Fibroblast of the aortic adventitia (primary cell): ENCODE measurements at regions not wholly inside any gene's neighbourhood (a gene's known extent, or its start where the extent isn't known, plus 50 kb on each side); places are given as distances from the start of the nearest gene placed in this dataset.

Source experiments
- DNase-seq: peaks from one replicate; pipeline ENCODE4 v3.0.0-alpha.2; 2010; ENCODE audit warnings: low read depth
- H3K4me3 ChIP-seq: 2 replicates; pipeline ENCODE4 v1.5.1; 2011; ENCODE audit warnings: low read depth, mild to moderate bottlenecking, control low read depth, low read length, moderate library complexity
- CTCF ChIP-seq: IDR thresholded peaks from 2 replicates; pipeline ENCODE4 v1.5.1; 2011; ENCODE audit warnings: mild to moderate bottlenecking, low read length, control low read depth, inconsistent platforms; ENCODE audit not compliant: insufficient read depth

- DNase-seq = no peak
- H3K4me3 ChIP-seq = no peak overlapping the region
- no peak for TF ChIP-seq CTCF
Measured at GRCh38 chr3:180199417-180199995, 162.8 kb upstream of the PEX5L start.

- TF ChIP-seq CTCF = no peak
- H3K4me3 ChIP-seq = no peak overlapping the region
- no peak for DNase-seq
Measured at GRCh38 chr3:180215866-180216265, 179.1 kb upstream of the PEX5L start.

- H3K4me3 ChIP-seq = no peak overlapping the region
- TF ChIP-seq CTCF = no peak
- DNase-seq = no peak
Measured at GRCh38 chr3:180223268-180223667, 186.5 kb upstream of the PEX5L start.

GRCh38 chr3:180229113-180229512 lies 192.4 kb upstream of the PEX5L start:
- no peak for TF ChIP-seq CTCF

GRCh38 chr3:180239939-180240338 lies 203.2 kb upstream of the PEX5L start:
- DNase-seq = no peak
- H3K4me3 ChIP-seq = no peak overlapping the region
- no peak for TF ChIP-seq CTCF

More at GRCh38 chr3:180229113-180229512, 192.4 kb upstream of the PEX5L start:
- no peak for DNase-seq
- H3K4me3 ChIP-seq = no peak overlapping the region

- no peak for TF ChIP-seq CTCF
- DNase-seq = no peak
- no peak overlapping the region for H3K4me3 ChIP-seq
Measured at GRCh38 chr3:180246688-180247195, 210.0 kb upstream of the PEX5L start.

GRCh38 chr3:180250172-180250571 lies 213.4 kb upstream of the PEX5L start:
- DNase-seq = peak; percentile 66
- H3K4me3 ChIP-seq = no peak overlapping the region
- TF ChIP-seq CTCF = no peak
